Muscle of back (tissue), 3 donors: ENCODE measurements at regions not wholly inside any gene's neighbourhood (a gene's known extent, or its start where the extent isn't known, plus 50 kb on each side); places are given as distances from the start of the nearest gene placed in this dataset.
"Not testable (repeated sequence)": the region's sequence is repeated elsewhere in the genome, so short reads cannot be mapped to it uniquely, and the experiment has no call there.

Experiments
- DNase-seq, 3 donors: peaks; one replicate each; pipeline versions ENCODE4 v3.0.0 to v3.0.0-alpha.2; 2013

DNA sequence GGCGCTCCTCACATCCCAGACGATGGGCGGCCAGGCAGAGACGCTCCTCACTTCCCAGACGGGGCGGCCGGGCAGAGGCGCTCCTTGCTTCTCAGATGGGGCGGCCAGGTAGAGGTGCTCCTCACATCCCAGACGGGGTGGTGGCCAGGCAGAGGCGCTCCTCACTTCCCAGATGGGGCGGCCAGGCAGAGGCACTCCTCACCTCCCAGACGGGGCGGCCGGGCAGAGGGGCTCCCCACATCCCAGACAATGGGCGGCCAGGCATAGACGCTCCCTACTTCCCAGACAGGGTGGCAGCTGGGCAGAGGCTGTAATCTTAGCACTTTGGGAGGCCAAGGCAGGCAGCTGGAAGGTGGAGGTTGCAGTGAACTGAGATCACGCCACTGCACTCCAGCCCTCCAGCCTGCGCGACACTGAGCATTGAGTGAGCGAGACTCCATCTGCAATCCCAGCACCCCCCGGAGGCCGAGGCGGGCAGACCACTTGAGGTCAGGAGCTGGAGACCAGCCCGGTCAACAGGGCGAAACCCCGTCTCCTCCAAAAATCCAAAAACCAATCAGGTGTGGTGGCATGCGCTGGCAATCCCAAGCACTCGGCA lies 833.7 kb upstream of the RAG2 start:
- not testable (repeated sequence) for DNase-seq

DNA sequence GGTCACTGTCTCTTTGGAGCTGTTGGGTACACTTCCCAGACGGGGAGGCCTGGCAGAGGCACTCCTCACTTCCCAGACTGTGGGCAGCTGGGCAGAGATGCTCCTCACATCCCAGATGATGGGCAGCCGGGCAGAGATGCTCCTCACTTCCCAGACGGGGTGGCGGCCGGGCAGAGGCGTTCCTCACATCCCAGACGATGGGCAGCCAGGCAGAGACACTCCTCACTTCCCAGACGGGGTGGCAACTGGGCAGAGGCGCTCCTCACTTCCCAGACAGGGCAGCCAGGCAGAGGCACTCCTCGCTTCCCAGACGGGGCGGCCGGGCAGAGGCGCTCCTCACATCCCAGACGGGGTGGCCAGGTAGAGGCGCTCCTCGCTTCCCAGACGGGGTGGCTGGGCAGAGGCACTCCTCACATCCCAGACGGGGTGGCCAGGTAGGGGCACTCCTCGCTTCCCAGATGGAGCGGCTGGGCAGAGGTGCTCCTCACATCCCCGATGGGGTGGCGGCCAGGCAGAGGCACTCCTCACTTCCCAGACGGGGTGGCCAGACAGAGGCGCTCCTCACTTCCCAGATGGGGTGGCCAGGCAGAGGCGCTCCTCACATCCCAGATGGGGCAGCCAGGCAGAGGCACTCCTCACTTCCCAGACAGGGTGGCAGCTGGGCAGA lies 833.1 kb upstream of the RAG2 start:
- not testable (repeated sequence) for DNase-seq

DNA sequence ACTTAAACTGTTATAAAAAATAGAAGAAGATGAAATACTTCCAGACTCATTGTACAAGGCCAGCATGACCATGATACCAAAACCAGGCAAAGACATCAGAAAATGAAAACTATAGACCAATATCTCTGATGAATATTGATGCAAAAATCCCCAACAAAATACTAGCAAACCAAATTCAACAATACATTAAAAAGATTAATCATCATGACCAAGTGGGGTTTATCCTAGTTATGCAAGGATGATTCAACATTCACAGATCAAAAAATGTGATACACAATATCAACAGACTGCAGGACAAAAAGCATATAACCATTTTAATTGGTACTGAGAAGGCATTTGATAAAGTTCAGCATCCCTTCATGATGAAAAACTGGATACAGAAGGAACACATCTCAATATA lies 824.5 kb upstream of the RAG2 start:
- DNase-seq = no peak

DNA sequence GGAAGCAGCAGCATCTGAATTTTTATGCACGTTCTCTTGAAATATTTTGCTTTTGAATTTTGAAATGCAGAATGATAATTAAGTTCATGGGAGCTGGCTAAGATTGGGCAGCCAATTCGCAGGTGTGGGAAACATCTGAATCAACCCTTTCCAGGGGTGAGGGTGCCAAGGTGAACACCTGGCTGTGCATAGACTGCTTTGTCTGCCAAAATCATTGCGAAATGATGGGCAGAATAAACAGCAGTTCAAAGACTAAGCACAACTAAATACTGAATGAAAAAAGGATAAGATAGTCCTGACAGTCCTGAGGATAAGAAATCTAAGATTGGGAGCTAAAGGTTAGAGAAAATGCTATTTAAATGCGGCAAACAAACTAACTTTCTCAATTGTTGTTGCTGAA lies 813.3 kb upstream of the RAG2 start:
- DNase-seq = no peak

DNA sequence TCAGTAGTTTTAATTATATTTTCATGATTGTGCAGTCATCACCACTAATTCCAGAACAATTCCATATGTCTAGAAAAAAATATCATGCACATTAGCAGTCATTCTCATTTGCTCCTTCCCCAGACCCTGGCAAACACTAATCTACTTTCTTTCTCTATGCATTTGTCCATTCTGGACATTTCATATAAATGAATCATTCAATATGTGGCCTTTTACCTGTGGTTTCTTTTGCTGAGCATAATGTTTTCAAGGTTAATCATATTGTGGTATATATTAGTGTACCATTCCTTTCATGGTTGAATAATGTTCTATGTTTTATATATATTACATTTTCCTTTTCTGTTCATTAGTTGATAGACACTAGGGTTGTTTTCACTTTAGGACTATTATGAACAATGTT lies 811.1 kb upstream of the RAG2 start:
- peak in 1 of 3 donors; percentile 43 for DNase-seq

DNA sequence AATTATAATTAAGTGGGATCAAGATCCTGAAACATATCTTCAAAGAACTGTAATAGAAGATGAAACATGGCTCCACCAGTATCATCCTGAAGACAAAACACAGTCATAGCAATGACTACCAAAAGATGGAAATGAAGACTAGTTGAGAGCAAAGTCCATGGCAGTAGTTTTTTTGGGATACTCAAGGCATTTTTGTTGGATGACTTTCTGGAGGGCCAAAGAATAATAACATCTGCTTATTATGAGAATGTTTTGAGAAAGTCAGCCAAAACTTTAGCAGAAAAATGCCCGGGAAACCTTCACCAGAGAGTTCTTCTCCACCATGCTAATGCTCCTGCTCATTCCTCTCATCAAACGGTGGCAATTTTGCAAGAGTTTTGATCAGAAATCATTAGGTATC lies 809.4 kb upstream of the RAG2 start:
- peak in 1 of 3 donors; percentile 8 for DNase-seq

DNA sequence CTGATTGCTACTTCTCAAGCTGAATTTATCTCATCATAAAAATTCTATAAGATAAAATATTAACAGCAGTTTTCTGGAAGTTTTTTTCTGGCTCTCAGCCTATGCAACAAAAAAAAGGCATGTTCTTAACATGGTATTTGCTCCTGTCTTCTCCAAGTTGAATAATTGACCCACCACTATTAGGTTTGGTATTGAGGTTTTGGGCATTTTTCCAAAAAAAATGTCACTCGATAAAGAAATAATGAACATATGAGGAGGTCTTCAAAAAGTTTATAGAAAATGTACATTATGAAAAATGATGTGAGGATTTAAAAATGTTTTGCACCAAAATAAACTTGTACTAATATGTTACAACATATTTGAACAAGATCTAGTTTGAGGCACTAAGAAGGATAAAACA lies 808.6 kb upstream of the RAG2 start:
- peak in 1 of 3 donors; percentile 13 for DNase-seq

DNA sequence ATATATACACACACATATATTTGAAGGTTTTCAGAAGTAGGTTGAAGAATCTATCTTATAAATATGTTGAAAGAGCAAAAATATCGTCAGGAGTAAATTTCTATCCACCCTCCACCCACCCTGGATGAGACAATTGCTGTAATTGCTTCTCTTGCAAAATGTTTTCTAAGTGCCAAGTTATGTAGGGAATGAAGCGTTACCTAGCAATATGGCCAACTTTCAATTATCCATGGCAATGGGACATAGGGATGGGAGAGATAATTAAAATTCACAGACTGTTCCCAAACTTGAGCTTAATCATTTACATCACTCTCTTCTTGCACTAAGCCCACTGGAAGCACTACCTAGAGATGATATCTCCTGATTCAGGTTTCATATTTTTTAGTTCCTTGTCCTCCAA lies 806.2 kb upstream of the RAG2 start:
- no peak for DNase-seq

DNA sequence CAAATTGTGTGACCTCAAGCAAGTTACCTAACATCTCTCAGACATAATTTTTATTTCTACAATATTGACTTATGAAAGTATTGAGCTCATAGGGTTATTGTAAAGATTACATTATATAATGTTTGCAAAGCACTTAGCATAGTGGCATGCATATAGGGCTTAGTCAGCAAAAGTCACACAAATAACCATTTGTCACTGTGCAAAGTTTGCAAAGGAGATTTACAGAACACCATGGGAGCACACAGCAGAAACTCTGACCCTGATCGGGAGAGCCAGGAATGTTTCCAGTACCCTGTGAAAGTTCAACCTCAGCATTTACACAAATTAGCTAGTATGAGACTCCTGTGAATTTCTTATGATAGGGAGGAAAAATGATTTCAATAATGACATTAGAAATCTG lies 804.6 kb upstream of the RAG2 start:
- DNase-seq = no peak

DNA sequence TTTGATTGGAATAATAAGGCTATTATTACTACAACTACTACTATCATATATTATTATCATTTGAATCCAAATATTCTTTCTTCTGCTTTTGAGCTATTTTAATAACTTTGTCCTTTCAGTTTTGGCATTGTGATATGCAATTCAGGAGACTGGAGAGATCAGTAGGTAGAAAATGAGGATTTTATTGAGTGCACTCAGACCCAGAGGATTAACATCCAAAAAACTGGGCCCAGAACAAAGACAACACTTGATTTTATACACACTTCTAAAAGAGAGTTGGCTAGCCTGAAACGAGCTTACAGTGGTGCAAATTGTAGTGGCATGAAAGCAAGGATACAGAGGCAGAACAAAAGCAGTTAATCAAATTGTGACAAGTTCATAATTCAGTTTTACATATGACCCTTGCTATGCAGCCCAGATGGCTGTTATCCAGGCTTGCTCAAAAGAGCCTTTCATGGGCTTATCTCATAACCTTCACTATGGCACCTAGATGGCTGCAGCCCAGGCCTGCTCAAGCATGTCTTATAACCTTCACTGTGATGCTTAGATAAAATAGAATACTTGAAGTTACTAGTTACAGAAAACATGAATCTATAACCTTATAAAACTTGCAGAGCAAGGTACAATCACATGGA lies 796.3 kb upstream of the RAG2 start:
- DNase-seq = no peak

DNA sequence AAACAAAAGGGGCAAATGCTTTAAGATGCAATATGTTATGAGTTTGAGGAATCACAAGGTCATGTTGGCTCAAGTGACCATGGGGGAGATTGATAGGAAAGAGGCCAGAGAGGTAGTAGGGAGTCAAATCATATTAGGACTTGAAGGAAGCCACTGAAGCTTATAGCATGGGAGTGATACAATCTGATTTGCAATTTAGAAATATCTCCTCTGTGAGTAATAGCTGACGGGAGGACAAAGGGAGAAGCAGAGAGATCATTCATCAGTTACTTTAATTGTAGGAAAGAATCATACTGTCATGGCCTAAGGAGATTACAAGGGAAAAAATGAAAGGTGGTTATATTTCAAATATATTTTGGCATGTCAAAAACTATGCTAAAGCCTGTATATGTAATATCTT lies 793.6 kb upstream of the RAG2 start:
- no peak for DNase-seq

DNA sequence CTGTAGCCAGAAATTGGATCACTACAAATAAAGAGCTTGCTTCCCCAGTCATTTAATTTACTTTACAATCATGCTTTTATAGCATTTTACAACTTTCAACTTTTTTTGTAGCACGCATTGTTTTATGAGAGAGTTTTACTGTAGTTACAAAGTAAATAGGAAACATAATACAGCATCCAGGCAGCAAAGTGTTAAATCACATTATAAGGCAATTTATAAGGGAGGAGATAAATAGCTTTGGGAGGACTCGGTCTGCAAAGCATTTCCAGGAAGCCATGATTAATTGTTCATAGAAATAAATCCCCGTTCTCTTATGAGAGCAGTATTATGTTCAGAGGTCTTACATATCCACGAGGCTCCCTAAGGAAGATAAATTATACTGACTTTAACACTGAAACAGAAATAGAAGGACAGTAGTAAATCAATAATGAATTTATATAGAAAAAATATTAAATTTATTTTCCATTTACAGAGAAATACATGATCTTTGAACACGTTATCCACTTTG lies 792.6 kb upstream of the RAG2 start:
- peak in 1 of 3 donors; percentile 1 for DNase-seq

DNA sequence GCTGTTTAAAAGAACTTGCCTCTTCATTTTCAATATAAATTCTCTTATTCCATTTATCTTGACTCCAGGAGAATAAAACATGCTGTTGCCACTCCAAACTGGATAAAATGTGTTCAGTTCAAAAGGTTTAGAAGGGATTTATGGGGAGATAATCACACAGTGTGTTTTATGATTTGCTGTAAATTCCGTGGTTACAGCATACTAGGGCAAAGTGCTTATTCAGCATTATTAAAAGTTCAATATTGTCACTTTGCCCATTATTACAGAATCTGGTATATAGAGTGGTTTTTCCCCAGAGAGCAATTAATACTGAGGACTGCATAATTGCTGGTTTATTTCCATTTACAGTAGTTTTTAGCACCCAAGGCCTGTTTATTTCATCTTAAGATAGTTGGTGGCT lies 780.9 kb upstream of the RAG2 start:
- no peak for DNase-seq

DNA sequence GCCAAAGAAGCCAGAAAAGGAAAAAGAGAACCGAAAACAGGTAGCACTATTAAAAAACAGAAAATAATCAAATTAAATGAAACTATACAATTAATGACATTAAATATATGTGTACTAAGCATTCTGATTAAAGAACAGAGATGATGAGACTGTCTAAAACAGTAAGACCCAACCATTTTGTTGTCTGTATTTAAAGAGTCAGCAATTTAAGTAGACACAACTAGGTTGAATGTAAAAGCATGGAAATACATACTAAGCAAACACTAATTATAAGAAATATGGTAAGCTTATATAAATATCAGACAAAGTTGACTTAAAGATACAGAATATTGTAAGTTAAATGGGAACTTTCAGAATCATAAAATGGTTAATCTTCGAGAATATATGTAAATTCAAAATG lies 774.6 kb upstream of the RAG2 start:
- DNase-seq = no peak

DNA sequence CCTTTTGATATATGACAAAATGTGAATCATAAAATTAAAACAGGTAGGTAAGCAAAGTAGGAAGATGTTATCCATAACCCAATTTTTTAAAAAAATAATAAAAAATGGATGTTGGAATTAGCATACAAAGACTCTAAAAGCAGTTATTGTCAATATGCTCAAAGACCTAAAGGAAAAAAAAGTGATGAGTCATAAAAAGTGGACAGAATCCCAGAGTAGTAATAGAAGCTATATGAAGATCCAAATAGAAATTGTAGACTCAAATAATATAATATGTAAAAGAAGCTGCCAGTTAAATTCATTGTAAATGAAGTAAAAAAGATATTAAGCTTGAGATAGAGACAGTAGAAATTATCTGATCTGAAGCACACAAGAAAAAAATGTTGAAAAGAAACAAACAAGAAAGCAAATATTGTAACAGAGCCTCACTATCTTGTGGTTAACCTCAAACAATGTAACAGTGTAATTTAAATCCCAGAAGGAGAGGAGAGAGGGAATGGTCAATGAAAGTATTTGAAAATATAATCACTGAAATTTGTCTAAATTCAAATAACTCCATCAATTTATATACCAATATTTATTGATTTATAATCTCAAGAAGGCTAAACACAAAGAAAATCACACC lies 773.4 kb upstream of the RAG2 start:
- DNase-seq = no peak

DNA sequence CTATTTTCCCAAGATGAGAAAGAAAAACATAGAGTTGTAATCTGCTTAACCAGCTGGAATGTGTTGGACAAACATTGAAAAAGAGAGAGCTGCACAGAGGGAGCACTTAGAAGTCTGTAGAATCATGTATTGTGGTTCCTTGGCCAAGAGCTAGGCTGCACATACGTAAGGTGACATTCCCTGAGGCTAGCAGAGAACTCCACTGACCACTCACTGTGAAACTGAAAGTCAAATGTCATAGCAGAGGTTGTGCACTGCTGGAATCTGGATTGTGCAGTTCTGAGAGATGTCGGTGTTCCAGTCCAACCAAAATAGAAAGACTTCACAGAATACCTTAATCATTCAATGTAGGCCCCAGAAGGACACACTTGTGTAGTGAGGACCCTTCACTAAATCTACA lies 772.8 kb upstream of the RAG2 start:
- DNase-seq = no peak

DNA sequence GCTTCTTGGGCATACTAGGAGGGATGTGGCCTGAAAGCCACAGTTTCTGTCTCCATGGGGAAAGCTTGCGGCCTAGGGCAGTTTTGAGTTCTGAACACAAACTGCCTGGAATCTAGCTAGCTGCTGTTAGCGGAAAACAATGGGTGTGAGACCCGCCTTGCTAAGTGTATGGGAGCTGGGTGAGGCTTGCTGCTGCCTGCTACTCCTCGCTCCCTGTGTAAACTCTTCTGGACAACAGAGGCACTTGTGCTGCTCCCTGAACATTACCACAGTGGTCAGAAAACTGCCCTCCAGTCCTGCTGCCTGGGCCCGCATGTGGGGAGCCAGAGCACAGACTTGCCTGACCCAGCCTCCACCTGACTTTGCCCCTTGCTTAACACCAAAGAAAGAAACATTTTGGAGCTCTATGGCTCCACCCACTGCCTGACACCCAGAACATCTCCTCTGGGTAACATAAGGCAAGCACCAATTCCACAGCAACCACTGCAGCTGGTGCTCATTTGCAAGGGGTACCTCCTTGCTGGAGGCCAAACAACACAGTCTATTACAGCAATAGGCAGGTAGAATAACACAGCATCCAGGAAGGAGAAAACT lies 766.3 kb upstream of the RAG2 start:
- DNase-seq = no peak

DNA sequence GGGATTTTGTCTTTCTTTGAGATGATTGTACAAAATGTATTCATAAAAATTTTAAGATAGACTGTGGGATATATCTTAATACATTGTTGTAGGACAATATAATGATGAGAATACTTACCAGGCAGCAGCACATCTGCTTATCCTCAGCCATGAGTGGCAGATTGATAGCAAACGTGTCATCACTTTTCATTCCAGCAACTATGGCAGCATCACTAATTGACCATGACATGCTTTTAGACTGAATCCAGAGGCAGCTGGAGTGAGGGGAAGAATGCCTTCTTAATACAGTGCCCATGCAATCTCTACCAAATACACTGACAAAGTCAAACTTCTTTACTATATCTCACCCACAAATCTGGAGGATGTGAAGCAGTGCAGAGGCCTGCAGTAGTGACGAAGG lies 755.2 kb upstream of the RAG2 start:
- DNase-seq = no peak

DNA sequence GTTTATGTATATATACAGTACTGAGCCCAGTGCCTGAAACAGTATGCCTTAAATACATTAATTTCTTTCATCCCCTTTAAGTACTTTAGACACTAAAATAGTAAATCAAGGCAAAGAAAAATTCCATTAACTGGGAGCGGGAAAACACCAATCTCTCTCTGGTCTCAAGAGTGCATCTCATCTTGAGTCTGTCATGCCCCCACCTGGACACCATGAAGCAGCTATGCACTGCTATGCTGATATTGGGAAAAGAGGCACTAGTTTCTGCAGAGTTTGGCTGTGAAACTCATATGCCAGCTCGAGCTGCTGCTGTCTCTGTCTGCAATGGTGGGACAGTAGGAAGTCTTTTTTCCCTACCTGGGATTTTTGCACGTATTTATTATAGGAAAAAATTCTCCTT lies 754.4 kb upstream of the RAG2 start:
- DNase-seq = no peak

DNA sequence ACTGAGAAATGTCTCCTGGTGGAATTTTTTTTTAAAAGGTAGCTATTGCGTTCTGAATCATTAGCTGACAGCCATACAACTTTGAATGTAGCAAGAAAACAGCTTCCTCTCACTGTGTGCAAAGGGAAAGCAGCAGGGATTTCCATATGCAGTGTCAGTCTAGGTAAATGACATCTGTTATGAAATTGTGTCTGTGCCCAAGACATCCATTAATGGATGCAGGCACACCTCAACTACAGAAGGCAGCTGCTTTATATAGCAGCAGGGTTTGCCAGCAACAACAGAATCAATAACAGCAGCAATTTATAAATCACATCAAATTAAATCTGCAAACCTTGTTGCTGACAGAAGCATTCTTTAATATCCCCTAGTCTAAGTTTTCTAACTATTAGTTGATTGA lies 745.3 kb upstream of the RAG2 start:
- DNase-seq = no peak

DNA sequence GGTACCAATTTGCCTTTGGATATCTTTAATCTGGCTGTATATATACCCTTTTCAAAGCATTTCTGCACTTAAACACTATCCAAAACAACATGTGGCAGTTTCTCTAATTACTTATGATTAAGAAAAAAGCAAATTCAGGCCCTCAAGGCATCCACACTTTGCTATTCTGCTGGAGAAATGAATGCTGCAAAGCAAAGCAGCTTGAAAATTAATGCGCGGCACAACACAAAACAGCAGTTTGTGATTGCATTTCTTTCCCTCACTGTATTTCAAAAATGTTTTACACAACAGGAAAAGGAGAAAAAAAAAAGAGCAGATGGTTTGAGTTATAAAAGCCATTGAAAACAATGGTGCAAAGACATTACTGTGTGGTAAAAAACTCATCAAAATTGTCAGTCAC lies 738.4 kb upstream of the RAG2 start:
- no peak for DNase-seq

DNA sequence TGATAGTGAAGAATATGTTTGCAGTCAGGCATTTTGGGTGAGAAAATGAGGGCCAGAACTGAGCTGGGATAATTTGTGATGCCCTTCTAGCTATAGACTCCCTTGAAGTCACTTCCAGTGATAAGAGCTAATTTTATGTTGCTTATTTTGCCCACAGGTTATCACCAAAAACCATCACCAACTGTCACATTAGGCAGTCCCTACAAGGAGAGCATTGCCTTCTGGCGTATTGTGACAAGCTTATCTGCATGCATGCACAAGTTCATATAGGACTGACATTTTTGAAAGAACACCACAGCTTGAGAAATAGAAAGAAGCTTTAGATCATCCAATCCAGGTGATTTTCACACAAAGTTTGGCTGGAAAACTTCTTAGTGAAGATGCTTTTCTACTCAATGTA lies 735.3 kb upstream of the RAG2 start:
- no peak for DNase-seq

DNA sequence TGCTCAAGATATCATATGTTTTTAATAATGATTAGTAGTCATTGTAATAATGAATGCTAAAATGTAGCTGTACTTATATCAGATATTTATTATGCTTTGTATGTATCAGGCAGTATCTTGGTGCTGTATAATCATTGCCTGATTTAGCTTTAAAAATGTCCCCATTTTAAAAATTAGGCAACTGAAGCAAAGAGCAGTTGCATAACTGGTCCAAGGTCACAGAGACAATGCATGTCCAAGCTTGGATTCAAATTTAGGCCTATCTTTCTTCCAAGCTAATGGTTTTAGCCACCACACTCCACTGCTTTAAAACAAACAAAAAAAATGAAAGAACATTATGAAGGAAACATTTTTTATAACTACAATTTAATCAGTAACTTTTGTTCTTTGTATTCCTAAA lies 725.8 kb upstream of the RAG2 start:
- no peak for DNase-seq
